H9 (cell line): ENCODE measurements at regions not wholly inside any gene's neighbourhood (a gene's known extent, or its start where the extent isn't known, plus 50 kb on each side); places are given as distances from the start of the nearest gene placed in this dataset.

Experiments
- DNase-seq: peaks from one replicate; pipeline ENCODE4 v3.0.0-alpha.2; 2017
- H2AFZ ChIP-seq: one replicate; pipeline ENCODE4 v1.6.1; 2013; ENCODE audit warnings: mild to moderate bottlenecking, low read length, control low read depth, moderate library complexity
- H2AK5ac ChIP-seq: 2 replicates; pipeline ENCODE4 v1.6.1; 2013; ENCODE audit warnings: low read length, control low read depth, mixed read lengths; ENCODE audit not compliant: insufficient read length
- H2BK120ac ChIP-seq: one replicate; pipeline ENCODE4 v1.6.1; 2013; ENCODE audit warnings: low read depth, mild to moderate bottlenecking, low read length, control low read depth, inconsistent platforms; ENCODE audit not compliant: poor library complexity, severe bottlenecking
- H2BK12ac ChIP-seq: 2 replicates; pipeline ENCODE4 v1.6.1; 2013; ENCODE audit warnings: low read length, control low read depth, mixed read lengths, low read depth; ENCODE audit not compliant: insufficient read length
- H2BK15ac ChIP-seq: 2 replicates; pipeline ENCODE4 v1.6.1; 2013; ENCODE audit warnings: low read depth, low read length, control low read depth
- H2BK20ac ChIP-seq: one replicate; pipeline ENCODE4 v1.6.1; 2013; ENCODE audit warnings: low read depth, mild to moderate bottlenecking, low read length, control low read depth, inconsistent platforms; ENCODE audit not compliant: poor library complexity, severe bottlenecking
- H2BK5ac ChIP-seq: 2 replicates; pipeline ENCODE4 v1.6.1; 2013; ENCODE audit warnings: low read length, control low read depth, mixed read lengths; ENCODE audit not compliant: insufficient read length
- H3K14ac ChIP-seq: 2 replicates; pipeline ENCODE4 v1.6.1; 2013; ENCODE audit warnings: low read length, control low read depth; ENCODE audit not compliant: insufficient read depth
- H3K18ac ChIP-seq: 2 replicates; pipeline ENCODE4 v1.6.1; 2013; ENCODE audit warnings: low read depth, mild to moderate bottlenecking, mixed read lengths, low read length, control low read depth; ENCODE audit not compliant: insufficient read length
- H3K23ac ChIP-seq: 2 replicates; pipeline ENCODE4 v1.6.1; 2013; ENCODE audit warnings: low read length, control low read depth, mixed read lengths, low read depth; ENCODE audit not compliant: insufficient read length
- H3K23me2 ChIP-seq: 2 replicates; pipeline ENCODE4 v1.6.1; 2013; ENCODE audit warnings: low read depth, mild to moderate bottlenecking, mixed read lengths, low read length, control low read depth; ENCODE audit not compliant: insufficient read length, poor library complexity, severe bottlenecking
- H3K27ac ChIP-seq: 2 replicates; pipeline ENCODE4 v1.5.1; 2013; ENCODE audit warnings: low read length, control low read depth, mixed read lengths, low read depth; ENCODE audit not compliant: insufficient read length
- H3K27me3 ChIP-seq: 2 replicates; pipeline ENCODE4 v1.6.1; 2013; ENCODE audit warnings: low read length, control low read depth, inconsistent platforms; ENCODE audit not compliant: insufficient read depth
- H3K4ac ChIP-seq: 2 replicates; pipeline ENCODE4 v1.6.1; 2013; ENCODE audit warnings: low read depth, mild to moderate bottlenecking, control low read depth, inconsistent platforms, low read length, moderate library complexity
- H3K4me1 ChIP-seq: 2 replicates; pipeline ENCODE4 v1.6.1; 2013; ENCODE audit warnings: low read length, control low read depth, inconsistent platforms; ENCODE audit not compliant: insufficient read depth
- H3K4me2 ChIP-seq: 2 replicates; pipeline ENCODE4 v1.6.1; 2013; ENCODE audit warnings: low read length, control low read depth, mixed read lengths; ENCODE audit not compliant: insufficient read length, insufficient read depth
- H3K56ac ChIP-seq: 2 replicates; pipeline ENCODE4 v1.6.1; 2013; ENCODE audit warnings: low read depth, mild to moderate bottlenecking, mixed read lengths, low read length, control low read depth; ENCODE audit not compliant: insufficient read length
- H3K79me1 ChIP-seq: 2 replicates; pipeline ENCODE4 v1.6.1; 2013; ENCODE audit warnings: low read depth, mild to moderate bottlenecking, moderate library complexity, low read length, control low read depth, inconsistent platforms; ENCODE audit not compliant: insufficient read depth, poor library complexity, severe bottlenecking
- H3K79me2 ChIP-seq: 2 replicates; pipeline ENCODE4 v1.6.1; 2013; ENCODE audit warnings: low read length, control low read depth, inconsistent platforms; ENCODE audit not compliant: insufficient read depth
- H3K9ac ChIP-seq: 2 replicates; pipeline ENCODE4 v1.6.1; 2013; ENCODE audit warnings: low read length, control low read depth, mixed read lengths; ENCODE audit not compliant: insufficient read length; ENCODE audit errors: extremely low read depth
- H3K9me3 ChIP-seq: one replicate; pipeline ENCODE4 v1.6.1; 2013; ENCODE audit warnings: low read depth, low read length, inconsistent platforms; ENCODE audit not compliant: control insufficient read depth
- H3T11ph ChIP-seq: one replicate; pipeline ENCODE4 v1.6.1; 2013; ENCODE audit warnings: mild to moderate bottlenecking, low read length, control low read depth, inconsistent platforms
- H4K20me1 ChIP-seq: one replicate; pipeline ENCODE4 v1.6.1; 2013; ENCODE audit not compliant: control insufficient read depth, insufficient read length, insufficient read depth
- H4K5ac ChIP-seq: 2 replicates; pipeline ENCODE4 v1.6.1; 2013; ENCODE audit warnings: low read depth, mild to moderate bottlenecking, mixed read lengths, low read length, control low read depth; ENCODE audit not compliant: insufficient read length
- H4K8ac ChIP-seq: replicated peaks from 2 replicates; pipeline ENCODE4 v1.6.1; 2013; ENCODE audit warnings: low read length, control low read depth, mixed read lengths, low read depth; ENCODE audit not compliant: insufficient read length
- H4K91ac ChIP-seq: 2 replicates; pipeline ENCODE4 v1.6.1; 2013; ENCODE audit warnings: low read depth, mild to moderate bottlenecking, moderate library complexity, mixed read lengths, low read length, control low read depth; ENCODE audit not compliant: insufficient read length
- H3K27ac Mint-ChIP-seq, 3 experiments: 2 replicates in 2 of 3; 3 replicates in 1 of 3; pipeline ENCODE4 v1.8.0; 2020 to 2021; ENCODE audit warnings: mixed read lengths in 3 of 3, mild to moderate bottlenecking in 1 of 3, moderate library complexity in 1 of 3
- H3K27me3 Mint-ChIP-seq: 2 replicates; pipeline ENCODE4 v1.8.0; 2021; ENCODE audit warnings: low read depth, mild to moderate bottlenecking, moderate library complexity, mixed read lengths
- H3K36me3 Mint-ChIP-seq, 3 experiments: 2 replicates in 2 of 3; 3 replicates in 1 of 3; pipeline ENCODE4 v1.8.0; 2020 to 2021; ENCODE audit warnings: low read depth in 3 of 3, mixed read lengths in 3 of 3; ENCODE audit not compliant: insufficient read depth in 1 of 3
- H3K4me1 Mint-ChIP-seq, 2 experiments: 2 replicates each; pipeline ENCODE4 v1.8.0; 2020; ENCODE audit warnings: mixed read lengths in 2 of 2
- H3K4me3 Mint-ChIP-seq, 2 experiments: 2 replicates in 1 of 2; 3 replicates in 1 of 2; pipeline ENCODE4 v1.8.0; 2020 to 2021; ENCODE audit warnings: mild to moderate bottlenecking in 2 of 2, mixed read lengths in 2 of 2, moderate library complexity in 1 of 2
- H3K9me3 Mint-ChIP-seq, 2 experiments: 2 replicates in 1 of 2; 3 replicates in 1 of 2; pipeline ENCODE4 v1.8.0; 2020; ENCODE audit warnings: mild to moderate bottlenecking in 2 of 2, mixed read lengths in 2 of 2, moderate library complexity in 1 of 2
- WGBS: extraction: QIAGEN DNeasy Blood & Tissue Kit; methylation state at CpG from one replicate; pipeline ENCODE4 v1.1.7; 2013; ENCODE audit warnings: missing lambda C conversion rate, low lambda C conversion rate, mixed read lengths; ENCODE audit not compliant: insufficient read length; ENCODE audit errors: extremely low coverage; 5-methylcytosine and 5-hydroxymethylcytosine counted together
- TF ChIP-seq, protein P1 (sequence below): fragments of 200-600 bp; sonication (generic); conservative IDR thresholded peaks from 3 replicates; pipeline ENCODE4 v1.8.0; 2021; ENCODE audit warnings: antibody characterized with exemption, mild to moderate bottlenecking

DNA sequence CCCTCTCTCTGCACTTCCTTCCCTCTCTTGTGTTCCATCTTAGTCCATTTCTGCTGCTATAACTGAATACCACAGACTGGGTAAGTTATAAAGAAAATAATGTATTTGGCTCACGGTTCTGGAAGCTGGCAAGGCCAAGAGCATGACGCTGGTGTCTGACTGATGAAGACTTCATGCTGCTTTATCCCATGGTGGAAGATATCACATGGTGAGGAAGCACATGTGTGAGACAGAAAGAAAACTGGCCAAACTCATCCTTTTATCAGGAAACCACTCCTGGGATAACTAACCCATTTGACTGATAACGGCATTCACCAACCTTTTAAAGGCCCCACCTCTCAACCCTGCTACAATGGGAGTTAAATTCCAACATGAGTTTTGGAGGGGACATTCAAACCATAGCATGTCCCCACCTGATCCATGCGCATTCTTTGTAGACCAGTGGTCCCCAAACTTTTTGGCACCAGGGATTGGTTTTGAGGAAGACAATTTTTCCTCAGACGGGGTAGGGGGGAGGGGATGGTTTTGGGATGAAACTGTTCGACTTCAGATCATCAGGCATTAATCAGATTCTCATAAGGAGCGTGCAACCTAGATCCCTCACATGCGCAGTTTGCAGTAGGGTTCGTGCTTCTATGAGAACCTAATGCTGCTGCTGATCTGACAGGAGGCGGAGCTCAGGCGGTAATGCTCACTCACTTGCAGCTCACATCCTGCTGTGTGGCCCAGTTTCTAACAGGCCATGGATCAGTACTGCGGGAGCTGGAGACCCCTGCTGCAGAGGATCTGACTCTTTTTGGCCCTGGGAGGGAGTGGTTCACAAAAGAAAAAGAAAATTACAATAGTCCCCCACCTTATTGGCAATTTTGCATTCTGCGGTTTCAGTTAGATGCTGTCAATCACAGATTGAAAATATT lies 61.6 kb upstream of the SMOX start:
- H3K27me3 Mint-ChIP-seq, result peaks cover 35% of the 10 kb centered on the region
- no peak overlapping the region for H3T11ph ChIP-seq
- no peak overlapping the region for H4K5ac ChIP-seq
- no peak overlapping the region for H3K14ac ChIP-seq
- no peak overlapping the region for H2AK5ac ChIP-seq
- H3K4me1 ChIP-seq, result no peaks in the 10 kb centered on the region
- DNase-seq, result peak; percentile 28
- H3K4ac ChIP-seq, result no peak overlapping the region
- WGBS, result no CpG with 5 or more reads among the region's 13 CpGs
- H2BK12ac ChIP-seq, result no peak overlapping the region
- H2BK15ac ChIP-seq, result no peak overlapping the region
- H3K23ac ChIP-seq, result no peak overlapping the region
- H3K9me3 Mint-ChIP-seq, result no peaks in the 10 kb centered on the region; a peak in 1 of 5 replicates
- H2BK120ac ChIP-seq, result no peak overlapping the region
- no peaks in the 10 kb centered on the region for H3K9me3 ChIP-seq
- H3K4me2 ChIP-seq, result no peak overlapping the region
- H3K79me1 ChIP-seq, result no peaks in the 10 kb centered on the region
- H3K27me3 ChIP-seq, result peaks cover 4% of the 10 kb centered on the region; the same call in 1 of the 2 replicates
- no peak overlapping the region for H4K8ac ChIP-seq
- no peak overlapping the region for H3K18ac ChIP-seq
- no peak overlapping the region for H3K9ac ChIP-seq
- H2BK5ac ChIP-seq, result no peak overlapping the region
- no peaks in the 10 kb centered on the region for H3K23me2 ChIP-seq
- no peak overlapping the region for H4K91ac ChIP-seq
- no peak overlapping the region for H3K56ac ChIP-seq
- no peaks in the 10 kb centered on the region for H3K36me3 Mint-ChIP-seq
- no peaks in the 10 kb centered on the region for H4K20me1 ChIP-seq
- H3K27ac Mint-ChIP-seq, result no peak overlapping the region; a peak in 1 of 7 replicates
- no peak overlapping the region for H3K27ac ChIP-seq
- no peak overlapping the region for H2BK20ac ChIP-seq
- H3K79me2 ChIP-seq, result no peaks in the 10 kb centered on the region
- peaks cover 21 to 22% of the 10 kb centered on the region in 2 experiments for H3K4me1 Mint-ChIP-seq
- no peak overlapping the region for H2AFZ ChIP-seq
- TF ChIP-seq, protein P1, sequence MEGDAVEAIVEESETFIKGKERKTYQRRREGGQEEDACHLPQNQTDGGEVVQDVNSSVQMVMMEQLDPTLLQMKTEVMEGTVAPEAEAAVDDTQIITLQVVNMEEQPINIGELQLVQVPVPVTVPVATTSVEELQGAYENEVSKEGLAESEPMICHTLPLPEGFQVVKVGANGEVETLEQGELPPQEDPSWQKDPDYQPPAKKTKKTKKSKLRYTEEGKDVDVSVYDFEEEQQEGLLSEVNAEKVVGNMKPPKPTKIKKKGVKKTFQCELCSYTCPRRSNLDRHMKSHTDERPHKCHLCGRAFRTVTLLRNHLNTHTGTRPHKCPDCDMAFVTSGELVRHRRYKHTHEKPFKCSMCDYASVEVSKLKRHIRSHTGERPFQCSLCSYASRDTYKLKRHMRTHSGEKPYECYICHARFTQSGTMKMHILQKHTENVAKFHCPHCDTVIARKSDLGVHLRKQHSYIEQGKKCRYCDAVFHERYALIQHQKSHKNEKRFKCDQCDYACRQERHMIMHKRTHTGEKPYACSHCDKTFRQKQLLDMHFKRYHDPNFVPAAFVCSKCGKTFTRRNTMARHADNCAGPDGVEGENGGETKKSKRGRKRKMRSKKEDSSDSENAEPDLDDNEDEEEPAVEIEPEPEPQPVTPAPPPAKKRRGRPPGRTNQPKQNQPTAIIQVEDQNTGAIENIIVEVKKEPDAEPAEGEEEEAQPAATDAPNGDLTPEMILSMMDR, result no peak
- H3K4me3 Mint-ChIP-seq, result no peak overlapping the region
